ENCODE measurements at regions not wholly inside any gene's neighbourhood (a gene's known extent, or its start where the extent isn't known, plus 50 kb on each side); places are given as distances from the start of the nearest gene placed in this dataset.

GRCh38 chr7:42292991-42293521 is 56.0 kb upstream of the GLI3 start:
- Histone ChIP-seq H3K36me3 (no peaks in the 10 kb centered on the region), H3K27me3 (no peaks in the 10 kb centered on the region), H3K4me3 (ENCODE audit: low read depth in 1 of 2, low read length in 1 of 2) (no peak overlapping the region), H3K27ac (no peak overlapping the region), H3K9me3 (no peaks in the 10 kb centered on the region), H3K4me1 (ENCODE audit: control insufficient read depth in 1 of 2, insufficient read depth in 1 of 2, low read depth in 1 of 2, low read length in 1 of 2) (no peaks in the 10 kb centered on the region)
- TF ChIP-seq CTCF (IDR thresholded peaks at IDR 0.05): no peak

GRCh38 chr7:42289473-42289872 is 52.5 kb upstream of the GLI3 start:
- Histone ChIP-seq H3K27me3 (no peaks in the 10 kb centered on the region), H3K4me1 (ENCODE audit: control insufficient read depth in 1 of 2, insufficient read depth in 1 of 2, low read depth in 1 of 2, low read length in 1 of 2) (no peaks in the 10 kb centered on the region), H3K27ac (no peak overlapping the region), H3K9me3 (no peaks in the 10 kb centered on the region), H3K4me3 (ENCODE audit: low read depth in 1 of 2, low read length in 1 of 2) (no peak overlapping the region), H3K36me3 (no peaks in the 10 kb centered on the region)
- no peak for TF ChIP-seq CTCF (IDR thresholded peaks at IDR 0.05)
